H54 (cell line): ENCODE measurements at regions not wholly inside any gene's neighbourhood (a gene's known extent, or its start where the extent isn't known, plus 50 kb on each side); places are given as distances from the start of the nearest gene placed in this dataset.

Experiments
- DNase-seq: peaks from one replicate; pipeline ENCODE4 v3.0.0; 2011; ENCODE audit warnings: low spot score, mixed read lengths; ENCODE audit not compliant: insufficient read length
- FAIRE-seq: peaks from 3 replicates; lab custom pipeline; 2011; peaks lifted over from hg19 to GRCh38; lab: Jason Lieb, UNC
- POLR2A ChIP-seq: IDR thresholded peaks from 2 replicates; pipeline ENCODE4 v1.6.1; 2011; ENCODE audit warnings: low read depth, mild to moderate bottlenecking, low read length

DNA sequence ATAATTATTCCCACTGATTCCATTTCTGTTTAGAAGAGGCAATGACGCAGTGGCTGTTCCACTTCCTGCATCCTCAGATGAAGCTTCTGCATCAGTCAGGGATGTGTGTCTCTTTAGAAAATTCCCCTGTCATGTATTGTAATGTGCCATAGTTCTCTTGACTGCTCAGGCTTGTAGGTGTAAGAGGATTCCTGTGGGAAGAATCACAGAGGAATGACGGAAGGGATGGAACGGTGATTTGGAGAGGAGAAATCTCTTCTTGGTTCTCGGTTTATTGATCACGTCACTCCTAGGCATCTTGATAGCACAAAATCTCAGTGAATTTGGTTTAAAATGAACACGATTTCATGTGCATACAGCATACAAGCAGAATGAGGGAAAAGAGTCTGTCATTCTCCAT, 69.8 kb upstream of the PRKCQ start:
- FAIRE-seq (no peak), DNase-seq (no peak)

DNA sequence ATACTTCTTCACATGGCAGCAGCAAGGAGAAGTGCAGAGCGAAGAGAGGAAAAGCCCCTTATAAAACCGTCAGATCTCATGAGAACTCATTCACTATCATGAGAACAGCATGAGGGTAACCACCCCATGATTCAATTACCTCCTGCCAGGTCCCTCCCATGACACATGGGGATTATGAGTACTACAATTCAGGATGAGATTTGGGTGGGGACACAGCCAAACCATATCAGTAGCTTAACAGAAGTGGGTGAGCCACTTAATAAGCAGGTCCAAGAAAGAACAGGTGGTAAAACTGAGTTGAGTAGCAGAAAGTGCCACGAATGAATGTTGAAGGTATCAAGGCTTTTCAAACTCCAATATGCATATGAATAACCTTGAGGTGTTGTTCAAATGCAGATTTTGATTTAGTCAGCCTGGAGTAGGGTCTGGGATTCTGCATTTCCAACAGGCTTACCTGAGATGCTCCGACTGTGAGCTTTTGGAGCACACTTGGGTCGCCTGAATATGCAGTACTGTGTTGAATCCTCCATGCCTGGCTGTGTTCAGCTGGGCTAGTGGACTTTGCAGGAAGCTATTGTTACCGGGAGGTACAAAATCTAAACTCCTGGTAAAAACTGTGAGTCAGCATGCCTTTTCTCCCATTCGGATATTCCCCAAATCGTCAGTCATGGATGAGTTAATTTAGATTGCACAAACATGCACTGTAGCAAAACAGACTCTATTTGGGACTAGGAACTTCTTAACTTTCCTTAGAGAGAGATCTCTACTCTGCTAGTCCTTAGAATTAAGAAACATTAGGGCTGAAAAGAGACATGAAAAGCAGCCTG, 69.0 kb upstream of the PRKCQ start:
- DNase-seq = no peak
- FAIRE-seq = no peak
- TF ChIP-seq POLR2A = no peak

More for the DNA sequence above, 69.8 kb upstream of the PRKCQ start:
- no peak for TF ChIP-seq POLR2A

DNA sequence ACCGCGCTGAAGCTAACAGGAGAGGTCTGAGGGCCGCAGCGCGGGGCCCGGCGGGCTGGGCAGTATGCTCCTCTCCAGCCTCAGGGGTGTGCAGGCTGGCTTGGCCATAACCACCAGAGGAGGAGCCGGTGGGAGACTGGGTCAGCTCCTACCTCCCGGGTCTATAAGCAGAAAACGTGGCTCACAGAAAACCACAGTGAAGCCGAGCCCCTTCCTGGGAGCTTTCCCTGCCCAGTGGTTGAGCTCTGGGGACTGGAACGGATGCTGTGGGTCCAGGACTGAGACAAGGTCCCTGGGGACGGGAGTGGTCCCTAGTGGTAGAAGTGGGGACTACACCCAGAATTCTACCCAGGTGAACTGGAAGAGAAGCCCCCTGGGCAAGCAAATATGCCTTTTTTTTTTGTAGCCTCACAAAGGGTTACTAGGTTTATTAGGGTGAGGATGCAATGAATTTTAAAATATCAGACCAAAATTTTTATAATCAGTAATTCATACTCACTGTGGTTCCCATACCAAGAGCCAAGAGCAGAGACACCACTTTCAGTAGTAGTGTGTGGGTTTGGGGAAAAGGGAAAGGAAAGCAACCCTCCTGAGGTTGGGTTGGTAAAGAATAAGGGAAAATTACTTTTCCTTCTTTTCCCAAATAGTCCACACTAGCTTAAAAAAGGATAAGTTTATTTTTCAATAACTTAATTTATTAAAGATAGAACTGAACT, 67.9 kb upstream of the PRKCQ start:
- no peak for FAIRE-seq
- DNase-seq = peak; percentile 26
- no peak for TF ChIP-seq POLR2A

DNA sequence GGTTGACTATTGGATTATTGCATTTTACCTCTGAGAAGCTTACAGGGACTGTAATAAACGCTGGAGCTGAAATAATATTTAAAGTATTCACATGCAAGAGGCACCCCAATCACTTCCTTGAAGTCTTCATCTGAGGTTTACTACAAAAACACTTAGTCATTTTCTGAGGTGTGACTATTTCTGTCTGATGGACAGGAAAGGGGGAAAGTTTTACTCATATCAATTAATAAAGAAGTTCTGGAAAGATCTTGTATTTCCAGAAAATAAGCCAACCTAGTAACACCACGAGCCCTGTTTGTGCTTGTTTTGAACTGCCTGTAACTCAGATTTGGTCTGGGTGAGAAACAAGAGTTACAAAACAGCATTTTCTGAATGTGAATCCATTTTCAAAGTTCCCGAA, 63.9 kb upstream of the PRKCQ start:
- FAIRE-seq (no peak), DNase-seq (no peak)
- TF ChIP-seq POLR2A = no peak

DNA sequence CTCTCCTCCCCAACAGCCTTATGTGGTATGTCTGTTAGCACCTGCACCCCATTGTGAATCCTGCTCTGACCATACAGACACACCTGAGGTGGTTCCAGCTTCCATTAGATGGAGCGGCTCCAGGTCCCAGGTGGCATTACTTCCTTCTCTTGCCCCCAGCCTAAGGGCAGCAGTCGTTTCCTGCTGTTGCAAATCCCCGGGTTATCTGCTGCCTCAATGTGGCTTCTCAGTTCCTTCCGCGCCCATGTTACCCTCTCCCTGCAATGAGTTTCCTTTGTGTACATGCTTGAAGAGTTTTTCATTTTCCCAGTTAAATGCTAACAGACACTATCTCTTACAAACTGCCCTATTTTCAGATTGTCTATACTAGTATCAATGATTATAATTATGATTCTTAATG, 62.8 kb upstream of the PRKCQ start:
- FAIRE-seq (no peak), DNase-seq (no peak)
- TF ChIP-seq POLR2A = no peak

DNA sequence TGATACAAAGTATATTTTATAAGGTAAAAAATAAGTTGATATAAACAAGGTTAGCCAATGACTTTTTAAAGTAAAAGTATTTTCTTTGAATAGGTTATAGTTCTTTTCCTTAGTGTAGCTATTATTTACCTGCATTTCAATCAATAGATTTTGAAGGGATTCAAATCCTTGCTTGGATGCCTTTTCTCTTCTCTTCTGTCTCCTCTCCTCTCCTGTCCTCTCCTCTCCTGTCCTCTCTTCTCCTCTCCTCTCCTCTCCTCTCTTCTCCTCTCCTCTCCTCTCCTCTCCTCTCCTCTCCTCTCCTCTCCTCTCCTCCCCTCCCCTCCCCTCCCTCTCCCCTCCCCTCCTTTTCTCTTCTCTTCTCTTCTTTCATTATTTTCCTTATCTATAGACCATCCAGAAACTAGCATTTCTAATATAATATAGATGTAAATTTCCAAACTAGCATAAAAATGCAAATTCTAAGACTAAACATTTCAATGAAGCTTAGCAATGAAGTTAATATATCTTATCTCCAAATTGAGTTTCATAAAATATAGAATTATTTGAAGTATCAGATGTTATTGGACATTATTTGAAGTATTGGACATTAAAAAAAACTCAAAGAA, 60.5 kb upstream of the PRKCQ start:
- no peak for DNase-seq
- no peak for TF ChIP-seq POLR2A
- no peak for FAIRE-seq

DNA sequence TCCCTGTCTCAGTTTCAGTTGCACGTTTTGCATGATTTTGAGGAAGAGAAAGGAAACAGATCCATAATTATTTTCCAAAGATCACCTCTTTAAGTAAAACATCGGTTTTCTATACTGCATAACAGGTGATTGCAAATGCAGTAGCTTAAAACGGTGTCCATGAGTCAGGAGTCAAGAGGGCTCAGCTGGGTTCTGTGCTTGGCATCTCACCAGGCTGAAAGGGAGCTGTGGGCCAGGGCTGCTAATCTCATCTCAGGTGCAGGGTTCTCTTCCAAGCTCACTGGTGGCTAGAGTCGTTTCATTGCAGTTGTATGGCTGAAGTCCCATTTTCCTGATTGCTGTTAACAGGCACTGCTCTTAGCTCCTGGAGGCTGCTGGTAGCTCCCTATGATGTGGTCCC, 57.0 kb upstream of the PRKCQ start:
- DNase-seq = no peak
- no peak for FAIRE-seq
- no peak for TF ChIP-seq POLR2A

DNA sequence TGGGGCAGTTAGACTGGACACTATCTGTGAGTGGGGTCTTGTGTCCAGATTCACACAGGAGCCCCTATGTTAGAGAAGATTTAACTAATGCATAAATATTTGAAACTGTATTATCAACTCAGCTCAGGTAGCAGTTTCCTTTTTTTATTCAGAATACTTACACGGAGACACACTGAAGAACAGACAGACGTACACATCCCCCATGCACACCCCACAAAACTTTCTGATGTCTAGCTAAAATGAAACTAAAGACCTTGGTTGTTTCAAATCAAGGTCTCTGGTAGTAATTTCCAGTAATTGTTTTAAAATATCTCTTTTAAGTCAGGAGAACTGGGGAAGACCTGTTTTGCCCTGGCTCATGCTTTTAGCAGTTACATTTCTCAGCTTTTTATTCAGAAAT, 55.7 kb upstream of the PRKCQ start:
- DNase-seq = no peak
- no peak for FAIRE-seq
- no peak for TF ChIP-seq POLR2A
